ENCODE measurements at regions not wholly inside any gene's neighbourhood (a gene's known extent, or its start where the extent isn't known, plus 50 kb on each side); places are given as distances from the start of the nearest gene placed in this dataset.

DNA sequence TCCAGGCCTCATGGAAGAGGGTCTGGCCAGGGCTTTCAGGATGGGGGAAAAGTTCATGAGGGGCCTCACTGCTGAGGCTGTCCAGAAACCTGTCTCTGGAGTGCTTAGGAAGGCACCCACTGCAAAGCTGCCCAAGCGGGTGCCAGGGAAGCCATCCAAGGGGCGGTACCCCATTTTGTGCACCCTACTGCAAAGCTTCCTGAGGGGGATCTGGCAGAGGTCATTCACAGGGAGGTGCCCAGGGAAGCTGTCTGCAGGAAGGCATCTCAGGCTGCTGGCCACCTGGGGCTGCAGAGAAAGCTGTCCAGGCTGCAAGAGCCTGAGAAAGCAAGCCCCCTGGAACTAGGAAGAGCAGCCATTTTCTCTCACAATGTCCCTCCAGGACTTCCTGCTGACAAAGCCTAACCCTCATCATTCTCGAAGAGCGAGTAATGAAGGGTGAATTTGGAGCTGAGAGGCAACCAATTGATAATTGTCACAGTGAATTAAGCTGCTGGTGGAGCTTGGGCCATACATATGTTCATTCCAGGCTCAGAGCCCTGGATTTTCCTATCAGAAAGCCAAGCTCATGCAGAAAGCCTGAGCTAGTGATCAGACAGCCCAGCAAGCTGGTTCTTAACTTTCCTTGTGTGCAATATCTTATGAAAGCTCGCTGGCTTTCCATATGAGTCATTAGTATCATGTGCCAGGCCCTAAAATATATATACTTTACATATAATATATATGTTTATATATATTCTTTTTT lies 62.2 kb upstream of the SLC22A16 start:
- DNase-seq, result no peak
- no peak for ATAC-seq

DNA sequence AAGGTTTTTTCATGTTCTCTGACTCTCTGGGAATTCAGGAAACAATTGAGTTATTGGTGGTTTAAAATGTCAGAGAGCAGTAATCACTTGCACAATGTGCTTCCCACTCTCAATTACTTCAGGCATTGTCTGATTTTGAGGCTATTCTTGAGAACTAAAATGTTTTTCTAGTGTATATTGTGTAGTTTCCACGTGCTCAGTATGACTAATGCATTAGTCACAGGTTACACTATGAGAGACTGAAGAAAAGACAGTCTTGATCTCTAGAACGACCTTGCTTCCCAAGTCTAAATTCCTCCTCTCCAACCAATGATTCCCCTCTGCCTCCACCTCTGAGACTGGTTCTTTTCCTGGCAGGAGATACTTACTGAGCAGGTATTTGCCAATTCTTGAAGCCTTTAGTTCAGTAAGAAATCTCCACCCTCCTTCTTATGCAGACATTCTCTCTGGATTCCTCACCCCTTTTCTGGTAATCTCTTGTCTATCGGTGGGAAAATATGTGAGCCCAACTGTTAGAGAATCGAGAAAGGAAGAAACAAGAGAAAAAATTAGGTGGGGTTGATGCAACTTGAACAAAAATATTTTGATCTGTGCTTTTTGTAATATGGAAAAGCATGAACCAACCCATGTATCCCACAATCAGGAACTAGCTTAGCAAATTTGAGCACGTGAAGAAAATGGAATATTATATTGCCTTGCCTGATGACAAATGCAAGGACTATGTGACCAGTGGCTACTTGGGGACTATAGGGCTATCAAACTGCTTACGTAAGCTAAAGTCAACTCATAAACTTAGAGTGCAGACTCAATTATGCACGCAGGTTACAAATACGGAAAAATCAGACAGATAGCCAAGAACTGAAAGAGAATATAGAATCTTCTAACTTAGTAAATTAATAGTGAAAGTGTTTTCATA lies 61.1 kb upstream of the SLC22A16 start:
- no peak for DNase-seq
- ATAC-seq, result peak; percentile 92

DNA sequence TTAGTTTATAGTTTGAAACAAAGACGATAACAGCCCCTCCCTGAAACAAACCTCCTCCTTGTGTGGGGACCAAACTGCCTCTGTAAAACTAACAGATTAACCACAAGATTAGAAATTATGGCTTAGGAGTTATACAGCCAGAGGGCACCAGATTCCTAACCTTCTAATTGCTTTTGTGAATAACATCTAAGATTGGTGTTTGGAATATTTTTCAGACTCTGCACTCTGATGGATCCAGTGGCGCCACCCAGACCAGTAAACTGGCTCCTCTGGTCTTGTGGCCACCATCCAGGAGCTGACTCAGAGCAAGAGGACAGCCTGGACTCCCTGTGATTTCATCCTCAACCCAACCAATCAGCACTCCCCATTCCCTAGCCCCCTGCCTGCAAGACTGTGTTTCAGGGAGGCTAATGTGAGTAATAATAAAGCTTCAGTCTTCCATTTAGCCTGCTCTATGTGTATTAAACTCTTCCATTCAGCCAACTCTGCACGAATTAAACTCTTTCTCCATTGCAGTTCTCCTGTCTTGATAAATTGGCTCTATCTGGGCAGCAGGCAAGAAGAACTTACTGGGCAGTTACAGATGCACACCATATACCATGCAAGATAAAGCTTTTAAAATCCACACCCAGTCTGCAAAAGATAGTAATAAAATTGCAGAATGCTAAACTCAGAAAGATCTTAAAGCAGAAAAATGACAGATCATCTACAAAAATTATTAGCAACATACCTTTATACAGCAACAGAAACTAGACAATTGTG lies 58.5 kb upstream of the SLC22A16 start:
- ATAC-seq (no peak), DNase-seq (no peak)

DNA sequence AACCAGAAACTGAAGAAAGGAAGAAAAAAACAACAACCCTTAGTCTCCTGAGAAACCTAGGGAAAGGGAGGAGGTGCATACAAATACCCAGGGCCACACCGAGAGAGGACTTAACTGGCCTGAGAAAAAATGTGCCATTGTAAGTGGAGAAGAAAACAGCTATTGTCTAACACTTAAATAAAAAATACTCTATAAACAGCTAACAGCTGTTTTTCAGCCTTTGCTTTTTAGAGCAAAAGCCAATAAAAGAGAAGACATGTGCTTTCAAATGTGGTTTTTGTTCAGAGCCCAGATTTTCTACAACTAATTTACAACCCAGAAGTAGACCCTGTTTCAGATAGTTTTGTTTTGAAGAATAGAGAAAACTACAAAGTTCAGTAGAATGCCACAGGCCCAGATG lies 56.0 kb upstream of the SLC22A16 start:
- ATAC-seq, result no peak

DNA sequence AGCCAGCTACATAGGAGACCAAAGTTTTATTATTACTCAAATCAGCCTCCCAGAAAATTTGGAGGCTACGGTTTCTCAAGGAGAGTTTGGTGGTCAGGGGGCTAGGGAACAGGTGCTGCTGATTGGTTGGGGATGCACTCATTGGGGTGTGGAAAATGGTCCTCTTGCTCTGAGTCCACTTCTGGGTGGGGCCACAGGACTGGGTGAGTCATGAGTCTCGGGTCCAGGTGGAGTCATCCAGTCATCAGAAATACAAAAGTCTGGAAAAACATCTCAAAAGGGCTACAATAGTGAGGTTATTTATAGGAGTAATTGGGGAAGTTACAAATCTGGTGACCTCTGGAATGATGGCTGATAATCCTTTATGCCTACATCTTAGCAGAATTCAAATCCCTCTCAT lies 54.3 kb upstream of the SLC22A16 start:
- ATAC-seq, result peak; percentile 51

More for the DNA sequence above, 56.0 kb upstream of the SLC22A16 start:
- DNase-seq, result no peak

DNA sequence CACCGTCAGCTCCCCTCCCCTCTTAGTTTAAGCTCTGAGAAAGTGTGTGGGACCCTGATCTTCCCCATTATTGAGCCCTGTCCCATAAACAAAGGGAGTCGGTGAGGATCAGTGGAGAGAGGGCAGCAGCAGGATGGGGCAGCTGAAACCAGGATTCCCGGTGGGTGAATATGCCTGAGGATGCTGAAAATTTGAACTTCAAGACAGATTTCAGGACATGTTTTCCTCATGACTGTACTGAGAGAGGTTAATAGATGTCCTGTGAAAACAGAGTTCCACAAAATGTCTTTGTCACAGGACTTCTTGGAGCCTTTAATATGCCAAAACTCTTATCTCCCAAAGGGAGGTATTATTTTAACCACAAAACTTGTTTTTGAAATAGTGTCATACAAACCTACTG lies 53.5 kb upstream of the SLC22A16 start:
- DNase-seq, result no peak

More for the DNA sequence above, 54.3 kb upstream of the SLC22A16 start:
- no peak for DNase-seq

DNA sequence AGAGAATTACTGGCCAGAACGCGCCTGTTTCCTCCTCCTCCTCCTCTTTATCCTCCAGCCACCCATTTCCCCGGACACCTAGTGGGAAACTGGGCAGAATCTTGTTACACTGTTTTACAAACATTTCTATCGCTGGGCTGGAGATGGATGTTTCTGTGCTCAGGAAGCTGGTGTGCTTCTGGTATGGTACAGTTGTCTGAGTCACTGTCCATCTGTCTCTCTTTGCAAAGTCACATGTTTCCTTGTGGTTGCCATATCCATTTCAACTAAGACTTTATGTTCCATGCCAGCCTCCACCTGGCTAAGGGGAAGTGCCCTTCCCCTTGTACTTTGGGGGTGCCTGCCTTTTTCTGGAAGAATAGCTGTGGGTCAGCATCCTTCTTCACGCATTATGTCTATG lies 52.9 kb upstream of the SLC22A16 start:
- no peak for ATAC-seq

More for the DNA sequence above, 53.5 kb upstream of the SLC22A16 start:
- ATAC-seq, result no peak

DNA sequence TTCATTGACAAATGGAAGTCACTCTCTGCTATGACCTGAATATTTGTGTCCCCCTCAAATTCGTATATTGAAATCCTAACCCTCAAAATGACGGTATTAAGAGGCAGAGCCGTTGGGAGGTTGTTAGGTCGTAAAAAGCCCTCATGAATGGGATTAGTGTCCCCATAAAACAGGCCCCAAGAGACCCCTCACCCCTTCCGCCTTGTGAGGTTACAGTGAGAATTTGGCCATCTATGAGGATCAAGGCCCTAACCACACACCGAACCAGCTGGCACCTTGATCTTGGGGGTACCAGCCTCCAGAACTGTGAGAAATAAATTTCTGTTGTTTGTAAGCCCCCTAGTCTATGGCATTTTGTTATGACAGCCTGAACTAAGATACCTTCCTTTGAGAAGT lies 52.5 kb upstream of the SLC22A16 start:
- DNase-seq (no peak), ATAC-seq (no peak)

More for the DNA sequence above, 52.9 kb upstream of the SLC22A16 start:
- no peak for DNase-seq

DNA sequence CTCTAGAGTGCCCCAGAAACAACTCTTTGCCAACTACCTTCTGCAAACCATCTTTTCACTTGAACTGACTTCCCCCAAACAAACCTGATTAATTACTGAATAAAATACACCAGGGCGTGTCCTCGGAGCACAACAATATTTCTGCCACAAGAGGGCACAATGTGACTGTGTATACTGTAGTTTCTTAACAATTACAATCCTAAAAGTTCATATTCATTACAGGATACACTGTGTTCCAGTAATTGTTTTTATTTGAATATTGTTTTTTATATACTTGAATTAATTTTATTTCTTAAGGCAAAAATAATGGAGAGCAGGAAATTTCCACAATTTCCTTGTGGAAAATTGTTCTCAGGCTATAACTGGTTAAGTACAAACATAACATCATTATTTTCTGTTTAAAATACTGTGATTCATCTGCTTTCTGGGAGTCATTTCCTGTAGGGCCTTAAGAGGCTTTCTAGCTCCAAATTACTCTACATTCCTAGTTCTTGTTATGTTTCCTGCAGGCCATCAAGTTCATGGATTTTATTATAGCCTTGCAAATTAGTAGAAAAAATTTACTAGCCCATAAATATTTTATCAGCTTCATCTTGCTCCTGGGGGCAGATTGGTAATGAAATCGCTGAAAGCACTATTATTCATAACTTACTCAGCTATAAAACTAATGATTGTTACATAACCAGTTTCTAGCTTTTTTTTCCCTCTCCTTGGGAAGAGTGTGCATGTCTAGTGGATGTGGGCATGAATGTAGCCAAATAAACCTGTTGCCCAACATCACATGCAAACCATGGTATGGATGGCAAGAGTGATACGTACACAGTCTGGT lies 51.9 kb upstream of the SLC22A16 start:
- ATAC-seq (peak; percentile 44), DNase-seq (peak; percentile 43)

DNA sequence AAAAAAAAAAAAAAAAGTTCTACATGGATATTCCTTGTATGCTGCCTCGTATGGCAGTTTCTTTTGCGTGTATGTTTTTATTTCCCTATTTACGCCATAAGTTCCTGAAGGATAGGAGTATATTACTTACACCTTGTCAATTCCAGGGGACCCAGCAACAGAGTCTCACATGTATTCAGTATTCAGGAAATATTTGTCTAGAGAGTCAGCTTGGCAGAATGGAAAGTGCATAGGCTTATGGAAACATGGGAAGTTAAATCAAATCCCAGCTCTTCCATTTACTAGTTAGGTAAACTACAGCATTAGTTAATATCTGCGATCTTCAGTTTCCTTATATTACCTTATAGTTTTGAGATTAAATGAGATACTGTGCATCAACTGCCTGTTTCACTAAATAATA lies 51.1 kb upstream of the SLC22A16 start:
- no peak for DNase-seq
- ATAC-seq, result no peak

DNA sequence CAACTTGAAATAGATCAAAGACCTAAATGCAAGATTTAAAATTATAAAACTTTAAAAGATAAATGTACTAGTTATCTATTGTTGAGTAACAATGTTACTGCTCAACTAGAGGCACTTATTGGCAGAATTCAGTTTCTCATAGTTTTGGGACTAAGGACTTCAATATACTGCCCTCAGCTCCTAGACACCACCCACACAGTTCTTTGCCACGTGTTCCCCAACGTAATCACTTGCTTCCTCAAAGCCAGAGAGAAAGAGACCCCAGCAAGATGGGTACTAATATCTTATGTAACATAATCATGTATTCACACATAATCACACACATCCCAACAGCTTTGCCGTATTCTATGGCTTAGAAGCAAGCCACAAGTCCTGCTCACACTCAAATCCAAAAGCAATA lies 50.3 kb upstream of the SLC22A16 start:
- no peak for DNase-seq
- ATAC-seq, result no peak
